Testis (tissue), 2 donors: ENCODE measurements at regions not wholly inside any gene's neighbourhood (a gene's known extent, or its start where the extent isn't known, plus 50 kb on each side); places are given as distances from the start of the nearest gene placed in this dataset.

ENCODE experiments used
- CTCF ChIP-seq, 3 experiments: fragments of 450-650 bp in 2 of 3; fragments of 200-600 bp in 1 of 3; sonication (generic) in 1 of 3; IDR thresholded peaks; one replicate each; pipeline ENCODE4 v1.5.1; 2016 to 2019; ENCODE audit warnings: antibody characterized with exemption in 3 of 3, mild to moderate bottlenecking in 2 of 3, moderate library complexity in 1 of 3
- POLR2A ChIP-seq: fragments of 450-650 bp; IDR thresholded peaks from one replicate; pipeline ENCODE4 v1.6.1; 2017; ENCODE audit warnings: antibody characterized with exemption, mild to moderate bottlenecking, moderate library complexity

DNA sequence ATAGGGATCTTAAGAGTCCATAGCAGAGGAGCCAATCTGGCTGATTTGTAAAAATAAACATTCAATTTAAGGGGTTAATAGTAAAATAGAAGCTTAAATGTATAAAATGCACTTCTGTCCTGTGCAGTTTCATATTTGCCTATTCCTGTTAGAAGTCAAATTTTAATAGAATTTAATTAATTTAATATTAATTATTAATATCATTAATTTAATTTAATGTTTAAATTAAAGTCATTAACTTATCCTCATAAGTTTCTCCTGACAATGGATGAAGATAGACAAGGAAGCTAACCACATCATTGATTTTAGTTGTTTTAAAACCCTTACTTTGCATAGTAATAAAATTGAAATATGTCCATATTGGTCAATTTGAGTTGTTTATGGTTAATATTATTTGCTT, 1096.2 kb upstream of the EPHA6 start:
- TF ChIP-seq CTCF (IDR thresholded peaks at IDR 0.05): no peak
- TF ChIP-seq POLR2A: no peak
